ENCODE measurements at regions not wholly inside any gene's neighbourhood (a gene's known extent, or its start where the extent isn't known, plus 50 kb on each side); places are given as distances from the start of the nearest gene placed in this dataset.

GRCh38 chr3:61311044-61311443 is 59.8 kb upstream of the FHIT start:
- Mint-ChIP-seq H3K27me3 (ENCODE audit: insufficient read depth, low read depth) (no peaks in the 10 kb centered on the region), H3K27ac (no peak overlapping the region), H3K9me3 (no peaks in the 10 kb centered on the region), H3K4me1 (peaks cover 3% of the 10 kb centered on the region), H3K4me3 (no peak overlapping the region), H3K36me3 (no peaks in the 10 kb centered on the region)
- H3K36me3 ChIP-seq, result no peaks in the 10 kb centered on the region
- H3K9ac ChIP-seq, result no peak overlapping the region
- no peak overlapping the region for H2AFZ ChIP-seq (replicated peaks)
- TF ChIP-seq CTCF (IDR thresholded peaks at IDR 0.05), result no peak
- TF ChIP-seq EZH2 (IDR thresholded peaks at IDR 0.05), result no peak
- TF ChIP-seq EZH2phosphoT487 (IDR thresholded peaks at IDR 0.05), result no peak
- DNase-seq (ENCODE audit: low spot score), result no peak
- H3K27ac ChIP-seq, result no peak overlapping the region
- H3K79me2 ChIP-seq (ENCODE audit: low read depth), result no peaks in the 10 kb centered on the region
- H3K4me2 ChIP-seq, result no peak overlapping the region
- no peaks in the 10 kb centered on the region for H3F3A ChIP-seq (ENCODE audit: low read depth)
- no peaks in the 10 kb centered on the region for H3K27me3 ChIP-seq
- no peak overlapping the region for H3K4me3 ChIP-seq
- H3K4me1 ChIP-seq, result no peaks in the 10 kb centered on the region
- no peaks in the 10 kb centered on the region for H3K9me3 ChIP-seq (ENCODE audit: low read depth)
- no peaks in the 10 kb centered on the region for H4K20me1 ChIP-seq (ENCODE audit: low read depth)

GRCh38 chr3:61315871-61316270 is 64.6 kb upstream of the FHIT start:
- H3K4me2 ChIP-seq, result no peak overlapping the region
- no peaks in the 10 kb centered on the region for H3K9me3 Mint-ChIP-seq
- H3K4me1 ChIP-seq, result no peaks in the 10 kb centered on the region
- no peak overlapping the region for H2AFZ ChIP-seq (replicated peaks)
- H3K79me2 ChIP-seq (ENCODE audit: low read depth), result no peaks in the 10 kb centered on the region
- H3K4me3 Mint-ChIP-seq, result no peak overlapping the region
- H4K20me1 ChIP-seq (ENCODE audit: low read depth), result no peaks in the 10 kb centered on the region
- no peak overlapping the region for H3K27ac Mint-ChIP-seq
- no peak overlapping the region for H3K4me3 ChIP-seq
- peaks cover 7% of the 10 kb centered on the region for H3K4me1 Mint-ChIP-seq
- TF ChIP-seq EZH2 (IDR thresholded peaks at IDR 0.05) (no peak), EZH2phosphoT487 (IDR thresholded peaks at IDR 0.05) (no peak), CTCF (IDR thresholded peaks at IDR 0.05) (no peak)
- H3K9ac ChIP-seq, result no peak overlapping the region
- H3K9me3 ChIP-seq (ENCODE audit: low read depth), result no peaks in the 10 kb centered on the region
- DNase-seq (ENCODE audit: low spot score), result peak; percentile 66
- H3K36me3 ChIP-seq, result no peaks in the 10 kb centered on the region
- H3K27ac ChIP-seq, result no peak overlapping the region
- no peaks in the 10 kb centered on the region for H3F3A ChIP-seq (ENCODE audit: low read depth)
- H3K27me3 ChIP-seq, result no peaks in the 10 kb centered on the region
- H3K27me3 Mint-ChIP-seq (ENCODE audit: insufficient read depth, low read depth), result peaks cover 2% of the 10 kb centered on the region
- no peaks in the 10 kb centered on the region for H3K36me3 Mint-ChIP-seq

- Mint-ChIP-seq H3K4me1 (no peaks in the 10 kb centered on the region), H3K27me3 (ENCODE audit: insufficient read depth, low read depth) (no peaks in the 10 kb centered on the region), H3K9me3 (no peaks in the 10 kb centered on the region), H3K27ac (no peak overlapping the region), H3K36me3 (no peaks in the 10 kb centered on the region), H3K4me3 (no peak overlapping the region)
- Histone ChIP-seq H3K9ac (no peak overlapping the region), H4K20me1 (ENCODE audit: low read depth) (no peaks in the 10 kb centered on the region), H3K4me2 (no peak overlapping the region), H3K36me3 (no peaks in the 10 kb centered on the region), H3K9me3 (ENCODE audit: low read depth) (no peaks in the 10 kb centered on the region), H2AFZ (replicated peaks) (no peak overlapping the region), H3K27me3 (no peaks in the 10 kb centered on the region), H3K27ac (no peak overlapping the region), H3K4me1 (no peaks in the 10 kb centered on the region), H3K4me3 (no peak overlapping the region), H3F3A (ENCODE audit: low read depth) (no peaks in the 10 kb centered on the region), H3K79me2 (ENCODE audit: low read depth) (no peaks in the 10 kb centered on the region)
- no peak for DNase-seq (ENCODE audit: low spot score)
- no peak for TF ChIP-seq EZH2phosphoT487 (IDR thresholded peaks at IDR 0.05)
- TF ChIP-seq CTCF (IDR thresholded peaks at IDR 0.05), result no peak
- TF ChIP-seq EZH2 (IDR thresholded peaks at IDR 0.05), result no peak
These were observed 71.8 kb upstream of the FHIT start for GRCh38 chr3:61323094-61323493.
